Activated CD4-positive, alpha-beta T cell treated with anti-CD3 and anti-CD28 coated beads for 4 hours (primary cell): ENCODE measurements at regions not wholly inside any gene's neighbourhood (a gene's known extent, or its start where the extent isn't known, plus 50 kb on each side); places are given as distances from the start of the nearest gene placed in this dataset.
"Not testable (repeated sequence)": the region's sequence is repeated elsewhere in the genome, so short reads cannot be mapped to it uniquely, and the experiment has no call there.

Experiments
- DNase-seq, 2 donors: peaks; one replicate each; pipeline ENCODE4 v3.0.0-alpha.2; 2020

DNA sequence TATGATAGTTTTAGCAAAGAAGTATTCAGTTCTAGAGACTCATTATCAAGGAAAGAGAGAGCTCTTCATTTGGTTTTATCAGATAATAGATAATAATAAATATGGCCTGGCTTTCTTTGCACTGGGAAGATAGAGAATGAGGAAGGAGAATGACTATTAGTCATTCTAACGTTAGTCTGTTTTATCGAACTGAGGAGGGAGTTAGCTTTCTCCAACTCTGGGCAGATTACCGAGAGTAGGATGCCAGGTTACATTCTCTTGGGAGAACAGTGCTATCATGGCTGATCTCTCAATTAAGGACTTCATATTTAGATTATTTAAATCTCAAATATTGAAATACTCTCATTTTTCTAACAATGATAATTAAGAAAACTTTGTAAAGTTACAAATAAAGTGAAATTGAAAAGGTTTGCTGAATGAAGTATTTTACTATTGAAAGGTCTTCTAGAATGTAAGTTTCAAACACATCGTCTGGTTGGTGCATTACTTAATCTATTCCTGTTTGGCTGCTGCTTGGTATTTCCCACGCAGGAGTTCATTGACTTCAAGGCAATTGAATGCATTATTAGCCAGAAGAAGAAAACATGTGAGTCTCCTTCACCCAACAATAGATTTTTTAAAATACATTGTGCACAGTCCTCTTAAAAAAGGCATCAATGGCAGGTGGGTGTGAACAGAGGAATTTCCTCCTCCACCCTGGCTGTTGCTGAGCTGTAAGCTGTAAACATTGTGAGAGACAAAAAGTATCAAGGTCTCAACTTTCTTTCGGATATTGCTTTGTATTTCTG, 140.8 kb downstream of the C9orf152 start:
- no peak for DNase-seq

DNA sequence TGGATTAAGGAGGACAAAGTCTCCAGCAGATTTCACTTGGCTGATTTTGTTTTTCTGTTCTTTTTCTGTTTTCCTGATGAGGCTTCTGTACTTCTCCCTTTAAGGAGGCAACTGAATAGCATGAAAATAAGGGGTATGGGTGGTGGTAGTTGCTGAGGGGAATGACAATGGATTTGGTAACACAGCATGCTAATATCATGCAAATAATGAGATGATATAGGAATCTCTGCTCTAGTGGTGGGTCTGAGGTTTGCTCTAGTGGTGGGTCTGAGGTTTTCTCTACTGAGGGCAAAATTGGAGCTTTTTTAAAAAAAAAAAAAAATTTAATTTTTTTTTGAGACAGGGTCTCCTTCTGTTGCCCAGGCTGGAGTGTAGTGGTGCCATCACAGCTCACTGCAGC, 139.7 kb downstream of the C9orf152 start:
- DNase-seq: no peak

DNA sequence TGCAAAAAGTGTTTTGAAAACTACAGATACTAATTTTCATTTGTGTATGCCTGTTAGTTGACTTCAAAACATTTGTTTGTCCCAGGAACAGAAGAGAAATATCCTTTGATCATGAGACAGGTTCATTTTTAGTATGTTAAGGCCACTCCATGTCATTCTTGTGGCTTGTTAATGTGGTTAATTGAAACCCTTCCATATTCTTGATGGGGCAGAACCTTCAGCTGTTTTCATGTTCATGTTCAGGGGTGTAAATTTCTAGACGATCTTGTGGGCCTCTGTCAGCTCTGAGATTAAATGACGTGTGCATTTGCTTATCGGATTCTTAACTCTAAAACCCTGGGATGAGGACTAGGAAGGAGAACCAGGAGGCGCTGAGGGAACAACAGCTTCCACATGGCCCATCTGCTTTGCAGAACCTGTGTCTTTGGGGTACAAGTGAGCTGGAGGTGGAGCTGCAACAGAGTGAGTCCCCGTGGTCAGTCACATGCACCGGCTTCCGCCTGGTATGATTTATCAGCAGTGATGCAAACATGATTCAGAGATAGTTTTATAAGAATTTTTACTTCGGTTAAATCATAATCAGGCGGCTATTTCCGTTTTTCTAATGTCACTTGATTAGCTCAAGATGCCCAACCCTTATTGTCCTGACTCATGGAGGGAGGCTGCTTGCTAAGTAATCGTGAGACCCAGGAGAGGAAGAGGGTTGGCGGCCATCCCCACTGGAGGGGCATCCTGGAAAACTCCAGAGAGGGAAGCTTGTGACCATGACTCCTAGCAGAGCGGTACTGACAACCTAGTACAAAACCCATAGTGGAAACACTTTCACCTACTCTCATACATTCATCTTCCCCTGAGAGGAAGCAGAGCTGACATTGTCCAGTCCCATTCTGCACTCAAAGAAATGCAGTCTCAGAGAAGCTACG, 138.4 kb downstream of the C9orf152 start:
- no peak for DNase-seq

DNA sequence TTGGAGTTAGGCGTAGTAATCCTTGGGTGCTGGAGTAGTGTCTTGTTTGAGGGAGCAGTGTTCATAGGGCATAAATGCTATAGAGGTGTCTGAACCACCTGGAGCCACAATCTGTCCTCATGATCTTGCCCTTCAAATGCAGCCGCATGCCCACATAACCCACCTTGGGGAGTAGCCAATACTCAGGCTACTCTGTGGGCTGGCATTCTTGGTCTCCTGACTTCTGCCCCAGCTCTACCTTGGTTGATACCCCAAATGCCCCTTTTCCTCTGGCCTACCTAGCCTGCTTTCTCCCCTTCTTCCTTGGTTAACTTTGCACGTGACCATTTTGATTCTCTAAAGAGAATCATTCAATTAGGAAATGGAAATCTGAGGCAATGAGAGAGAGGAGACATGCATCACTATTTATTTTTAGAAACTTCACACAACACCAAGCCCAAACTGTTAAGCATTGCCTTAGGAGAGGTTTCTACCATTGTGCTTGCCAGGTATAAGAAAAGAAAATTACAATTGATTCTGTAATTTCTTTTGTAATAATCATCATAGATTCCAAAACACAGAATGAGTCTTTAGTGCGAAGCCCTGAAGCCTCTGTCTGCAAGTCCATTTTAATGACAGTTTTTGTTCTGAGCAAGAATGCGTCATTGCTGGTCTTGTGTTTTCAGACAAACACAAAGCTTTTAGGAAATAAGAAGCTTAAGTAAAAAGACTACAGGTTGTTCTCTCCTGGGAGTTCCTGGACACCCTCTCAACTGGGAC, 135.2 kb downstream of the C9orf152 start:
- DNase-seq: no peak

DNA sequence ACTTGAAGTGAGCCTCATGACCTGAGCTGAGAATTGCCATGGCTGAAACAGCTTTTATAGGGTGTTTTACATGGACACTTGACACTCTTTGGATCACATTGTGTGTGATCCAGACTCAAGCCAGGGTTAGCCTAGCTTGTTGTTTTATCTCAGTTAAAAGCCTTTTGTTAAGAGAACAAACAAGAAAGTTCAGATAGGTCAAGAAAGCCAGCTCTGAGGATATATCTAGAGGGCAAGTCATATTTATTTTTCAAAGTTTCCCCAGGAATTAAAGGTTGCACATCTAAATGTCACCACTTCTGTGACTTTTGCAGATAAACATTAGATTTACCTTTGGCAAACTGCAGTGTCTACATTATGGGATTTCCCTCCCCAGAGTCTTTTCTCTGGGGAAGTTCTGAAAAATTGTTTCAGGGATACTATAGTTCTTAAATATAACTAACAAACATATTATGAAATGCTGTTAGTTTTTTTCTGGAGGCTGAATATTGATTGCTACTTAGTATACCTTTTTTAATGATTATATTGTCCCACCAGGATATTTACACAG, 134.5 kb downstream of the C9orf152 start:
- no peak for DNase-seq

DNA sequence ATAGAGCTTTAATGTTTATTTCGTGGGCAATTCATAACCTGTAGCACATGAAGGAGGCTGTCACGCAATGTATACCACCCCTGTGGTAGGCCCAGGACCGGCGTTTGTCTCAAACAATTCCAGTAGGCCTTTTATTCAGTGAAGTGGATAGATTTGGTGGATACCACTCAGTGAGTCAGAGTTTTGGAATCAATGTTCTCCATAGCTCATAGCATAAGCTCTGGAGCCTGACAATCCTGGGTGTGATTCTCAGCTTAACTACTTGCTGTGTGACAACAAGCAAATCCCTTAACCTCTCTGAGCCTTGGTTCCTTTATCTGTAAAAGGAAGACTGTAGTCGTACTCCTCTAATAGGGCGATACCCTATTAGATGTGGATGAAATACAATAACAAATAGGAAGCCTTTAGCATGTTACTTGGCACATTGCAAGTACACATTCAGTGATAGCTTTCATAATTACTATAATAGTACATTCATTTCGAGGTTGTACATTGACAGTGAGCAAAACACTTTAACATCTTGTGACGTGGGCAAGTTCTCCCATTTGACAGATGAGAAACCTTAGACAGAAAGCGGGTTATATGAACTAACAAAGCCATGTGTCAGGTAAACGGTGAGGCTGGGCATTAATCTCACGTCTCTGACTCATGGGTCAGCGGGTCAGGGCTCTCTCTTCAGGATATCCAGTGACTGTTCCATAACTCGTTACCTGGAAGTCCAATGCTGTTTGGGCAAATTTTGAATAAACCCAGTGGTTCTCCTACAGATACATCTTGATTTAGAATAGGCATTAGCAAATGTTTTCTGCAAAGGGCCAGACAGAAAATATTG, 130.8 kb downstream of the C9orf152 start:
- DNase-seq: no peak

DNA sequence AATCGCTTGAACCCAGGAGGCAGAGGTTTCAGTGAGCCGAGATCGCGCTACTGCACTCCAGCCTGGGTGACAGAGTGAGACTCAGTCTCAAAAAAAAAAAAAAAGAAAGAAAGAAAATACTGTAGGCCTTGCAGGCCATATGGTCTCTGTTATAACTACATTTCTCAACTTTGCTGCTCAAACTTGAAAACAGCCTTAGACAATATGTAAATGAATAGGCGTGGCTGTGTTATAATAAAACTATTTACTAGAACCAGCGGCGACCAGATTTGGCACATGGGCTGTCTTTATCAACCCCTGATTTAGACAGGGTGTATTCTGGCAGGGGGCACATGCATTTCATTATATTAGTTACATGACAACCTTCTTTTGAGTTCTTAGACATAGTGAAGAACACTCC, 130.0 kb downstream of the C9orf152 start:
- DNase-seq: no peak

DNA sequence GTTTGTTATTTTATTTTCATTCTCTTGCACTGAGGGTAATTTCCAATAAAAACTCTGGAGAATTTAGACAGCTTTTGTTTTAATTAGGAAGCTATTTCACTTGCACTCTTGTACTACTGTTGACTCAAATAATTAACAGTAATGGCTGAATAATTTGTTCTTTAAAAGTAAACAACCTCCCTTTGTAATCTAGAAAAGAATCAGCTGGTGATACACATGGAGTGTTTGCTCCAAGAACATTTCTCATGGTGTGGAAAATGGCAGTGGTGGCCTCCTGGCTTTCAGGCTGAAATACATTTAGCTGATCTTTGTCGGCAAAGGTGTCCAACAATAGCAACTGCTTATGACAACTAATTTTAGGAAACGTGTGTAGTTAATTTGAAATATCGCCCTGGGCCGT, 129.4 kb downstream of the C9orf152 start:
- no peak for DNase-seq

DNA sequence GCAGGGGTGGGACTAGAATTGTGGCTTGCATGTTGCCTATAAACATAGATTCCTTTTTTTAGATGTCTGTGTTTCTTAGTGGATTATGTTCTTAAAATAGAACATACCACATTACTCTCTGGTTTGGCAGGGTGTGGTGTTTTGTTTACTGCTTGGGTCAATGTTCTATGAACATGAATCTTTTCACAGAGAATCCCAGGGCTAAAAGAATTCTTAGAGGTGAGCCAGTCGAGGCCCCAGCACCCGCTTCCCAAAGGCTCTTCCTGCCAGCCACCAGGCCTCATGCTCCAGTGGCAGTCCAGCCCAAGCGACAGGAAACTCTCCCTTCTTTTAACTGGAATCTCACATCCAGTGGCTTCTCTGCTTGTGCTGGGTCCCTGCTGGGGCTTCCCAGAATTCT, 126.6 kb downstream of the C9orf152 start:
- no peak for DNase-seq

DNA sequence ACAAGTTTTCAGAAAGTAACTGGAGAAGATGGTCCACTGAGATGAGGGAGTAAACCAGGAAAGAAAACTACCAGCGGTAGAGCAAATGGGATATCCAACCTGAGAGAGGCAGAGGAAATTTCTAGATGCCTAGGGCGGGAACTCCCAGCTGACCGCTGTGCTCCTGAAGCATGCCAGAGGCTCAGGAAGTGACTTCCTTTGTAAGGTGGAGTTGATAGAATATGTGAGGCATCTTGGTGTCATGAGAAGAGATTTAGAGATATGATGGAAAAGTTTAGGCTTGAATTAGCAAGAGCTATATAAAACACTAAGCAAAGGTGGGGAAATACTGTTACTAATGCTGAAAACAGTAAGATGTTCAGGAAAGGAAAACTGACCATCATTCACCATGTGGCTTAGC, 124.1 kb downstream of the C9orf152 start:
- DNase-seq: no peak

DNA sequence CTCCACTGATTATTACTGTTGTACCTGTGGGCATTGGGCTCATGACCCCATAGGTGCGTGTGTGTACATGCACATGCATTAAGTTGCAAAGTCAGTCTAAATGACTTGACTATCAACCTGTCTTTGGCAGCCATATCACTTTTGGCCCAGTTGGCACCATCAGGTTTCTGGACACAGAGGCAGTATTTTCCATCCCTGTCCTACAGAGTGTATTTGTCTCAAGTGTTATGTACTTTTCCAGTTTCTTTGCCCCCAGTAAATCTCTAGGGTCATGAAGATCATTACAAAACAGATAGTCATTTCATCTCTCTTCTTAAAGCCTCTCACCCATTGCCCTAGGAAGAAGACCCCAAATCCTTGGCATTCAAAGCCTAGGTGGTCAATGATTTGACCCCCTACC, 121.4 kb downstream of the C9orf152 start:
- DNase-seq: no peak

DNA sequence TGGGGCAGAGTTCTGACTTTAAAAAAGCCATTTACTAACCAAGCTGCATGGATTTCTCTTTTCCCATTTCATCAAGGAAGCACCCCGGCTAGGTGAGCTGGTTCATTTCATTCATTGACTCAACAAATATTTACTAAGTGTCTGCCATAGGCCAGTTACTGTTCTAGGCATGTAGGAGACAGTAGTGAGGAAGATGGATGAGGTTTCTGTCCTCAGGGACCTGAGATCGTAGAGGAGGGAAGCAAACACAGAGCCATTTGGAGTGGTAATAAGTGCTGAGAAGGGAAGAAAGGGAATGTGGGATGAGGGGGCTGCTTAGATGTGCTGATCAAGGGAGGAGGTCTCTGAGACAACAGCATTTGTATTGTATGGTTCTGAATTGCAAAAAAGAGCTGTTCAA, 120.4 kb downstream of the C9orf152 start:
- DNase-seq: no peak

DNA sequence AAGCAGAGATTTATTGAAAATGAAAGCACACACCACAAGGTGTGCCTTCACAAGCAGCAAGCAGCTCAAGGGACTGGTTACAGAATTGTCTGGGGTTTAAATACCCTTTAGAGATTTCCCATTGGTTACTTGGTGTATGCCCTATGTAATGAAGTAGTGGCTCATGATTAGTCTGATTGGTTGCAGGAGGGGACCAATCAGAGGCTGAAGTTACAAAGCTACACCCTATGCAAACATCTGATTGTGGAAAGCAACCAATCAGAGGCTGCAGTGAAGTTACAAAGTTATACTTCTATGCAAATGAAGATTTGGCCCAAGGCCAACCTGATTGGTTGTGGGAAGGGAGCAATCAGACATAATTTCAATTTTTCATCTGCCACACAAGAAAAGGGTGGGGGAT, 119.9 kb downstream of the C9orf152 start:
- no peak for DNase-seq

DNA sequence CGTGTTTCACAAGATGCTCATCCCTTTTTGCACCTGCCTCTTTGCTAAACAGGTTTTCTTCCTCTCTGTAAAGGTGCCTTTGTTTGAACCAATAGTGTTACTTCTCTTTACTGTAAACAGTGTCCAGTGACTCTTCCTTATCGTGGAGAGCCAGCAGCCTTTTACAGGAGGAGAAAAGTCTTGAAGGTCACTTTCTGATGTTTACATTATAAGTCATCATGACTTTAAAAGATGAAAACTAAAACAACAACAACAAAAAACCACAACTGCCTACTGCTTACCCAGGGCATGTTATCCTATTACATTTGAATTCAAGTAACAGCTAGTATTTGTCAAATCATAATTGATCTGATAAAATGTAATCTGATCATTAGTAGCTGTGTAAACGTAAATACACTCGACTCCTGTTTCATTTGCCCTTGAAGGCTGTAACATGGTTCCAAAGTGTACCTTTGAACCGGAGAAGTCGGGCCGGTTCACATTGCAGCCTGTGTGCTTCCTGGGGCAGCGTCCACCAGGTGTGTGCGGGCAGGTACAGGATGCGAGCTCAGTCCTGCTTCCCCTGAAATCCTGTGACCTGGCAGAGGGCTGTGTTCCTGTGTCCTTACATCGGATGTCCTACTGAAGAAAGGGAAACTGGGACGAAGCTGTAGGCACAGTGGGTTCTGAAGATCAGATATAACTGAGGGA, 118.1 kb downstream of the C9orf152 start:
- no peak for DNase-seq

DNA sequence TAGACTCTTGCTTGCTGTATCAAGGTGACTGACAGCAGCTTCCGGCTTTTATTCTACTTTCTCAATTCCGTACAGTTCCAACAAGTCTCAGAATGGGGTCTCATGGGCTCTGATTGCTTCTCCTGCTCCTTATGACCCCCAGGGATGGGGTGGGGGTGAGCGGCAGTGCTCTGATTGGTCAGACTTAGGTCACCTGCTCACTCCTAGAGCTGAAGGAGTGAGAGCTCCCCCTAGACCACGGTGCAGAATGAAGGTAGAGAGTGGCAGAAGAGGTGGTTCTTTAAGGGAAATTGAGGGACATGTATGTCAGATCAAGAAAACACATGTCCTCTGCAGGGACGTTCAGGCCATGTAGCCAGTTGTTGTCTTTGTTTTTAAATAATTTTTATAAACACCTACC, 115.2 kb downstream of the C9orf152 start:
- no peak for DNase-seq

DNA sequence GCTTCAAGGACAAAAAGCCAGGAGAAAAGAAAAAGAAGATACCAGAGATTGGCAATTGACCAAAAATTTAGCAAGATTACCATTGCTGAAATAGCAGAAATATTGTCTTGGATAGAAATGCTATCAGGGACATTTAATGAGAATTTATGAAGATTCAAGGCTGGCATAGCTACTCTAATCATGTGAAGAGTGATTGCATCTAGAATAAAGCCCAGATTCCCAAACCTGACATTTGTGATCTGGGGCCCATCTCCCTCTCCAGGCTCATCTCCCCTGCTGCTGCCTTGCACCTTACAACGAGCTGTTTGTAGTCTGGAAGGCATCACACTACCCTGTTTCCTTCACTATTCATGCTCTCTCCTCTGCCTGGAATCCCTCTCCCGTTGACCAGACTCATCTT, 114.5 kb downstream of the C9orf152 start:
- no peak for DNase-seq

DNA sequence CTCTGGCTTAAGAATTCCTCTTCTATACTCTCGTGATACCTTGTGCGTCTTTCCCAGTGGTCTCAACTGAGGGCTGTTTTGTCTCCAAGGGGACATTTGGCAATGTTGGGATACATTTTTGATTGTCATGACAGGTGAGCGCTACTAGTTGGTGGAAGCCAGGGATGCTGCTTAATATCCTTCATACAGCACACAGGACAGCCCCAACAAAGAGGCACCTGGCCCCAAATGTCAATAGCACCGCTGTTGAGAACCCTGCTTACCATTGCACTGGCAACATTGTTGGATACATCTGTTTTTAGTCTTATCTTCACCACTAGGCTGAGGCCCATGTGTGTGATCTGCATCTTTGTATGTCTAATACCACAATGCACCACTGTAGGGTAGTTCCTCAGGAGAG, 114.1 kb downstream of the C9orf152 start:
- DNase-seq: no peak

DNA sequence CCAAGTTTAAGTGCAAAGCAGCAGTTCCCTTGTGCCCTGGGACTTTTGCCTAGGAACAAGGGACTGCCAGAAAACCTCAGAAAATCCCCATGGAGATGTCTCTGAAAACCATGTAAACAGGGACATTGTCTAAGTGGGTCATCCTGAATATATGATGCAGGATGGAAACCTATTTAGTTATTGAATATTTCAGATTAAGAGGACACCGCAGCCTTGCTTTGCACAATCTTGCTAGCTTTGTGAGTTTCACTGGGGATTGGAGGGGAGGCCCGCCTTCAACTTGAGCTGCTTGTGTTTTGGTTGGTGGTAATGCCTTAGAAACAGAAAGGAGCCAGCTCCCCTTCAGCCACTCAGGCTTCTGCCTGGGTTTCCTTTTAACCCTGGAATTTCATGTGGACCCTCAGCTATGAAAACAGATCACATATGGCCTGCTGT, 112.8 kb downstream of the C9orf152 start:
- DNase-seq: no peak

DNA sequence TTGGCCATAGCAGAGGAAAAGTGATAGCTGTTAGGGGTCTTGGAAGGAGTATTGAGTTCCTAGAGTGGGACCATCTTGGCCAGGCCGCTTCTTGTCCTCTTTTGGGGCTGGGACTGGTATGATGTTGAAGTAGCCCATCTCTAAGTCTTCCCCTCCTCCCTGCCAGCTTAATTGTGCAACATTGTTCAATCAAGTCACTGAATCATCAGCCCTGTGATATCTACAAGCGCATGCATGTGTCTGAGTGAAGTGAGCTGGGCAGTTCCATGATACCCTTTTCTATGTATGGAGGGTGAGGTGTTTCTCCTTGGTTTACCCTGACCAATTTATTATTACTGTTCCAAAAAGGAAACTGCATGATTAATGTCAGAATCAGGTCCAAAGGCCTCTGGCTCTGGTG, 112.2 kb downstream of the C9orf152 start:
- no peak for DNase-seq

DNA sequence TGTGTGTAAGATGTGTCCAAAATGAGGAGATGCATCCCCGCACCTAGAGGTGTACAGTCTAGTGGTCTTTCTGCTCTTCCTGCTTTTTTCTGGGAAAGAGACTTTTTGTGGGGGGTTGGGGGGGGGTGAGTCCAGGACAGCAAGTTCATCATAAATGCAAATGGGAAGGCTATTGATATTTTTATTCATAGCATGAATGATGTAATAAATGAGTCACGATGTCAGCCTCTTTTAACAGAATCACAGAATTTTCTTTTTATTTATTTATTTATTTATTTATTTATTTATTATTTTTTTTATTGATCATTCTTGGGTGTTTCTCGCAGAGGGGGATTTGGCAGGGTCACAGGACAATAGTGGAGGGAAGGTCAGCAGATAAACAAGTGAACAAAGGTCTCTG, 111.3 kb downstream of the C9orf152 start:
- not testable (repeated sequence) for DNase-seq
